Lower lobe of right lung (tissue), 2 donors: ENCODE measurements at regions not wholly inside any gene's neighbourhood (a gene's known extent, or its start where the extent isn't known, plus 50 kb on each side); places are given as distances from the start of the nearest gene placed in this dataset.

Experiments used
- ATAC-seq, 2 donors: fragments of 200-7000 bp; cut with Tn5 transposase; one replicate each; pipeline ENCODE4 v1.9.1; 2020 to 2022; ENCODE audit warnings: mild to moderate bottlenecking in 2 of 2, moderate library complexity in 2 of 2
- DNase-seq: peaks from one replicate; pipeline ENCODE4 v3.0.0-alpha.2; 2020
- H3K27ac ChIP-seq: fragments of 200-600 bp; one replicate; pipeline ENCODE4 v1.8.0; 2022
- H3K27me3 ChIP-seq: fragments of 200-600 bp; one replicate; pipeline ENCODE4 v1.8.0; 2022; ENCODE audit warnings: low read depth
- H3K36me3 ChIP-seq: fragments of 200-600 bp; one replicate; pipeline ENCODE4 v1.8.0; 2022; ENCODE audit warnings: mild to moderate bottlenecking
- H3K4me1 ChIP-seq: fragments of 200-600 bp; one replicate; pipeline ENCODE4 v1.8.0; 2022
- H3K4me3 ChIP-seq: fragments of 200-600 bp; one replicate; pipeline ENCODE4 v1.8.0; 2022; ENCODE audit warnings: mild to moderate bottlenecking
- H3K9me3 ChIP-seq: fragments of 200-600 bp; one replicate; pipeline ENCODE4 v1.8.0; 2022
- CTCF ChIP-seq: fragments of 200-600 bp; IDR thresholded peaks from one replicate; pipeline ENCODE4 v1.8.0; 2022; ENCODE audit warnings: antibody characterized with exemption, mild to moderate bottlenecking
- intact Hi-C: fragments of 100-400 bp; cut with DNase I; formaldehyde crosslinking; loops from one replicate; pipeline ENCODE4 v1.11.0; 2022
- donor health status: DM: no; HTN: yes; CAD: no; lungs with severe emphysema.

- Histone ChIP-seq H3K27me3 (no peaks in the 10 kb centered on the region), H3K27ac (peak overlapping the region; percentile 56), H3K4me1 (peaks cover 35% of the 10 kb centered on the region), H3K36me3 (no peaks in the 10 kb centered on the region), H3K9me3 (no peaks in the 10 kb centered on the region), H3K4me3 (no peak overlapping the region)
- DNase-seq (no peak), ATAC-seq (peak in 1 of 2 donors; percentile 38)
- TF ChIP-seq CTCF, result no peak
- intact Hi-C loops, result no loop called here
Observed at GRCh38 chrX:45758738-45759397, 558.2 kb upstream of the DIPK2B start.

- H3K9me3 ChIP-seq, result no peaks in the 10 kb centered on the region
- intact Hi-C loops, result no loop called here
- peak overlapping the region; percentile 56 for H3K27ac ChIP-seq
- H3K4me1 ChIP-seq, result peaks cover 35% of the 10 kb centered on the region
- ATAC-seq, result peak; percentile 32 to 40
- no peak for DNase-seq
- TF ChIP-seq CTCF, result no peak
- H3K27me3 ChIP-seq, result no peaks in the 10 kb centered on the region
- no peak overlapping the region for H3K4me3 ChIP-seq
- H3K36me3 ChIP-seq, result no peaks in the 10 kb centered on the region
Observed at GRCh38 chrX:45758319-45758718, 557.6 kb upstream of the DIPK2B start.

- Histone ChIP-seq H3K4me3 (no peak overlapping the region), H3K36me3 (no peaks in the 10 kb centered on the region), H3K27me3 (no peaks in the 10 kb centered on the region), H3K9me3 (no peaks in the 10 kb centered on the region), H3K4me1 (peaks cover 28% of the 10 kb centered on the region), H3K27ac (no peak overlapping the region)
- TF ChIP-seq CTCF, result no peak
- ATAC-seq (no peak), DNase-seq (no peak)
- intact Hi-C loops, result no loop called here
Observed at GRCh38 chrX:45757272-45757671, 556.6 kb upstream of the DIPK2B start.

DNA sequence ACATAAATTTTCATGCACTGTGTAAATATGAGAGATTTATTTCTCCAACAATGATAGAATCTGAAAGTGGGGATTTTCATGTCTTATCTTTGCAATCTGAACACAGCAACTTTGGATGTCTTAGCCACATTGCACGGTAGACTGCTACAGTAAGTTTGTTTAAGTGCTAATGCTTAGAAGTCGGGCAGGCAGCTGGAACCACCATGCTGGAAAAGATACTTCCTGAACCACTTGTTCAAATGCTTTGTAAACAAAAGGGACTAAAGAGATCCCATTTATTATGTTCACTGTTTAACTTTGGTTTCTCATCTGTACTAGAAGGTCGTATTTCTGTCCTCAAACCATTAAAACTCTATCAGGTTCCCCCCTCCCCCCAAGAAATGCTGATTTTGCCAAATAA, 555.9 kb upstream of the DIPK2B start:
- peaks cover 33% of the 10 kb centered on the region for H3K4me1 ChIP-seq
- no peak overlapping the region for H3K4me3 ChIP-seq
- no peaks in the 10 kb centered on the region for H3K27me3 ChIP-seq
- DNase-seq (no peak), ATAC-seq (no peak)
- TF ChIP-seq CTCF, result no peak
- no peak overlapping the region for H3K27ac ChIP-seq
- H3K36me3 ChIP-seq, result no peaks in the 10 kb centered on the region
- intact Hi-C loops, result no loop called here
- H3K9me3 ChIP-seq, result no peaks in the 10 kb centered on the region

- ATAC-seq (no peak), DNase-seq (no peak)
- TF ChIP-seq CTCF, result no peak
- Histone ChIP-seq H3K9me3 (no peaks in the 10 kb centered on the region), H3K27ac (no peak overlapping the region), H3K27me3 (no peaks in the 10 kb centered on the region), H3K4me1 (peaks cover 41% of the 10 kb centered on the region), H3K4me3 (no peak overlapping the region), H3K36me3 (no peaks in the 10 kb centered on the region)
- intact Hi-C loops, result no loop called here
Observed at GRCh38 chrX:45755703-45756102, 555.0 kb upstream of the DIPK2B start.
